RWPE2 (cell line): ENCODE measurements at regions not wholly inside any gene's neighbourhood (a gene's known extent, or its start where the extent isn't known, plus 50 kb on each side); places are given as distances from the start of the nearest gene placed in this dataset.

ENCODE experiments used
- ATAC-seq: fragments of 200-7000 bp; cut with Tn5 transposase; 3 replicates; pipeline ENCODE4 v1.9.1; 2021; ENCODE audit warnings: low read depth
- DNase-seq: peaks from one replicate; pipeline ENCODE4 v3.0.0-alpha.2; 2020; ENCODE audit warnings: low spot score
- H3K27ac ChIP-seq: fragments of 450-650 bp; 2 replicates; pipeline ENCODE4 v1.5.1; 2017; ENCODE audit warnings: mild to moderate bottlenecking; ENCODE audit not compliant: poor library complexity, severe bottlenecking
- H3K27me3 ChIP-seq: fragments of 250-450 bp; sonication (Bioruptor Pico); 2 replicates; pipeline ENCODE4 v1.5.1; 2021; ENCODE audit warnings: mild to moderate bottlenecking, moderate library complexity; ENCODE audit not compliant: insufficient read depth, poor library complexity, severe bottlenecking
- H3K36me3 ChIP-seq: fragments of 250-450 bp; sonication (Bioruptor Pico); 2 replicates; pipeline ENCODE4 v1.5.1; 2020; ENCODE audit warnings: low read depth, mild to moderate bottlenecking, moderate library complexity
- H3K4me1 ChIP-seq: fragments of 250-450 bp; sonication (Bioruptor Pico); 2 replicates; pipeline ENCODE4 v1.5.1; 2021; ENCODE audit warnings: mild to moderate bottlenecking, moderate library complexity; ENCODE audit not compliant: insufficient read depth, poor library complexity, severe bottlenecking
- H3K4me3 ChIP-seq: fragments of 250-450 bp; sonication (Bioruptor Pico); 2 replicates; pipeline ENCODE4 v1.5.1; 2021; ENCODE audit warnings: mild to moderate bottlenecking, moderate library complexity; ENCODE audit not compliant: severe bottlenecking
- H3K9me3 ChIP-seq: fragments of 250-450 bp; sonication (Bioruptor Pico); 2 replicates; pipeline ENCODE4 v1.5.1; 2021; ENCODE audit warnings: mild to moderate bottlenecking, moderate library complexity; ENCODE audit not compliant: severe bottlenecking
- TF ChIP-seq, protein P1 (sequence below): fragments of 450-650 bp; IDR thresholded peaks from one replicate; pipeline ENCODE4 v1.5.1; 2017; ENCODE audit warnings: mild to moderate bottlenecking, moderate library complexity; ENCODE audit not compliant: poor library complexity, severe bottlenecking

DNA sequence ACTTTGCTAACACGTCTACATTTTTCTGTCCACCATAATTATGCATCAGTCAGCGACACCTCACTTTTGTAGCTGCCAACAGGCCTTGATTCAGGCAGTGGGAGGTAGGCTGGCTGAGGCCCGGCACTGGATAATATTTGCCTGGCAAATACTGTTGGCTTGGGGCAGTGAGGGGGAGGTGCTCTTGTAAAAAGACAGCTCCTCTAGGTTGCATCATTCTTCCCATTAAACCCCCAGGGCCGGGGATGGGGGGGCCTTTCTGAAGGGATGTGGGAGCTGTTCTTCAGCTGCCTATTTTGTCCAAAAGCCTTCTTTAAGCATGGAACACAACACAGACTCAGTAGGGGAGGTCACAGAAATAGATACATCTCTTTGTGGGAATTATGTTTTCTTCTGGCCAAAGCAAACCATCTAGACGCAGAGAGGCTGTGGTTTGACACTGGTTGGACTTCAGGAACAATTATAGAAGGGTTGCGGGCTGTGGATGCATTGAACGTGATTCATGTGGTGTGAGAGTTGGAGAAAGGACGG is 338.3 kb upstream of the NT5E start:
- H3K36me3 ChIP-seq = no peaks in the 10 kb centered on the region
- TF ChIP-seq, protein P1, sequence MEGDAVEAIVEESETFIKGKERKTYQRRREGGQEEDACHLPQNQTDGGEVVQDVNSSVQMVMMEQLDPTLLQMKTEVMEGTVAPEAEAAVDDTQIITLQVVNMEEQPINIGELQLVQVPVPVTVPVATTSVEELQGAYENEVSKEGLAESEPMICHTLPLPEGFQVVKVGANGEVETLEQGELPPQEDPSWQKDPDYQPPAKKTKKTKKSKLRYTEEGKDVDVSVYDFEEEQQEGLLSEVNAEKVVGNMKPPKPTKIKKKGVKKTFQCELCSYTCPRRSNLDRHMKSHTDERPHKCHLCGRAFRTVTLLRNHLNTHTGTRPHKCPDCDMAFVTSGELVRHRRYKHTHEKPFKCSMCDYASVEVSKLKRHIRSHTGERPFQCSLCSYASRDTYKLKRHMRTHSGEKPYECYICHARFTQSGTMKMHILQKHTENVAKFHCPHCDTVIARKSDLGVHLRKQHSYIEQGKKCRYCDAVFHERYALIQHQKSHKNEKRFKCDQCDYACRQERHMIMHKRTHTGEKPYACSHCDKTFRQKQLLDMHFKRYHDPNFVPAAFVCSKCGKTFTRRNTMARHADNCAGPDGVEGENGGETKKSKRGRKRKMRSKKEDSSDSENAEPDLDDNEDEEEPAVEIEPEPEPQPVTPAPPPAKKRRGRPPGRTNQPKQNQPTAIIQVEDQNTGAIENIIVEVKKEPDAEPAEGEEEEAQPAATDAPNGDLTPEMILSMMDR = no peak
- H3K4me3 ChIP-seq = no peak overlapping the region
- H3K27me3 ChIP-seq = no peaks in the 10 kb centered on the region
- H3K27ac ChIP-seq = no peak overlapping the region
- no peak for ATAC-seq
- no peak for DNase-seq
- H3K4me1 ChIP-seq = no peaks in the 10 kb centered on the region
- no peaks in the 10 kb centered on the region for H3K9me3 ChIP-seq

DNA sequence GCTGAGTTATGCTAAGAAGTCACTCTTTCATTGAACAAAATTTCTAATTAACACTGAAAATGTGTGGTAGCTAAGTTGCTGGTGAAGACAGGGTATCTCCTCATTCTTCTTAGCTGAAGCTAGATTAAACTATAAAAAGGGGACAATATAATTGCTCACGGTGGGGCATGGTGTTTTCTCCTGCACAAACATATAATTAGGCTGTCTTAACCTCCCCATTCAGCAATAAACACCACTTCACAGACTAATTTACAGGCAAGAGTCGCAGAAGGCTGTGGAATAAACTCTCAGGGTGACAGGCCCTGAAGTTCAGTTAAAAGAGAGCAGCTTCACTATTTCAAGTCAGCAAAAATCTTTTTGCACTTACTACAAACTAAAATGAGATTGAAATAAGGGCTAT is 338.9 kb upstream of the NT5E start:
- Histone ChIP-seq H3K27me3 (no peaks in the 10 kb centered on the region), H3K27ac (no peak overlapping the region), H3K36me3 (no peaks in the 10 kb centered on the region), H3K4me1 (no peaks in the 10 kb centered on the region), H3K4me3 (no peak overlapping the region), H3K9me3 (no peaks in the 10 kb centered on the region)
- no peak for ATAC-seq
- TF ChIP-seq, protein P1 = no peak
- DNase-seq = no peak

DNA sequence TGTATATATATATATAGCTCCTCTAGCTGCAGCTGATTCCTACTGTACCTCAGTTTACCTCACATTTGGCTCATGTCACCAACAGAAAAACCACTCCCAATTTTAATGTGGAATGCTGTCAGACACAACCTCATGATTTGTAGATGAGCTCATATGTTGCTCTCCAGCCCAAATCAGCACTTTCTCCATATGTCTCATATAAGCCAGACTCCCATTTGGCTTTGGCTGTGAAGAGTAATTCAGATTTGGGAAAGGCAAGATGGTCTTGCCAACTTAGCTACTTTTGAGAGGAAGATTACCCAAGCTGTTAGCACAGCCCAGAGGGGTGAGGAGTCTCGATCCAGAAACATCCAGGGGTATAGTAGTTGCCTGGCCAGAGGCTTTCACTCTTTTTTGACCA is 342.2 kb upstream of the NT5E start:
- H3K27me3 ChIP-seq = no peaks in the 10 kb centered on the region
- ATAC-seq (no peak), DNase-seq (no peak)
- H3K9me3 ChIP-seq = no peaks in the 10 kb centered on the region
- TF ChIP-seq, protein P1 = no peak
- H3K36me3 ChIP-seq = no peaks in the 10 kb centered on the region
- no peaks in the 10 kb centered on the region for H3K4me1 ChIP-seq
- no peak overlapping the region for H3K27ac ChIP-seq
- no peak overlapping the region for H3K4me3 ChIP-seq

DNA sequence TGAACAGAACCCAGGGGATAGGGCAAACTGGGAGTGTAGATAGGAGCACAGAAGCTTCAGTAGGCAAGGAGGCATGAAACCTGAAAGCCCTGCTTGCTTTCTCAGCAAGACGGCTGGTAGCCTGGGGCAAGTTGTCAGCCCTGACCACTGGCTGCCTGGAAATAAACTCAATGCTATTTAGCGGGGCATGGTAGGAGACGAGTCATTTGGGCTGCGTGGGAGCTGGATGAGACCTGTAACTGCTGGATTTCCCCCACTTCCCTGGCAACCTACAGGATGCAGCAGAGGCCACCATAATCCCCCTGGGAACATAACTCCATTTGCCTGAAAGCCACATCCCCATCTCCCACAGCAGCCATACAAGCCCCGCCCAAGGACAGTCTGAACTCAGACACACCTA is 332.6 kb upstream of the TBX18 start:
- no peaks in the 10 kb centered on the region for H3K27me3 ChIP-seq
- ATAC-seq = no peak
- no peak for DNase-seq

DNA sequence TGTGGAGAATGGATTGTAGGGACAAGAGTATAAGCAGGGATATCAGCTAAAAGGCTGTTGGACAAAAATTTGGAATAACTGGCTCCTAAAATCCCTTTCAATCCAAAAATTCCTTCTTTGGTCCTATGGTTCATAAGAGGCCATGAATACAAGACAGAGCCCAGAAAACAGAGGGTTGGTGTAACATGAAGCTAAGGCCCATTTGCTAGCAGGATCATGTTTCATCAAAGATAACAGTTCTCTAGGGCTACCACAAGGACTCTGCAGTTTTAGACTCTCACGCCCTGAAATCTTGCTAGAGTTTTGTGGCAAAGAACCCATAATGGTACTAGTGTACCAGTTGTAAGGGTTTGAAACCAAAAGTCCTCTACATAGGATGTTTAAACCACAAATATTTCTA is 327.8 kb upstream of the TBX18 start:
- TF ChIP-seq, protein P1 = no peak
- ATAC-seq (no peak), DNase-seq (no peak)

More for the DNA sequence above, 332.6 kb upstream of the TBX18 start:
- Histone ChIP-seq H3K27ac (no peak overlapping the region), H3K9me3 (no peaks in the 10 kb centered on the region), H3K4me1 (no peaks in the 10 kb centered on the region), H3K36me3 (no peaks in the 10 kb centered on the region), H3K4me3 (no peak overlapping the region)
- TF ChIP-seq, protein P1 = no peak

More for the DNA sequence above, 327.8 kb upstream of the TBX18 start:
- Histone ChIP-seq H3K4me1 (no peaks in the 10 kb centered on the region), H3K27ac (no peak overlapping the region), H3K36me3 (no peaks in the 10 kb centered on the region), H3K27me3 (no peaks in the 10 kb centered on the region), H3K9me3 (no peaks in the 10 kb centered on the region), H3K4me3 (no peak overlapping the region)
